Neural progenitor cell (in vitro differentiated cells): ENCODE measurements at regions not wholly inside any gene's neighbourhood (a gene's known extent, or its start where the extent isn't known, plus 50 kb on each side); places are given as distances from the start of the nearest gene placed in this dataset.

Experiments
- DNase-seq: peaks from one replicate; pipeline ENCODE4 v3.0.0-alpha.2; 2016; ENCODE audit warnings: low spot score
- H2AFZ ChIP-seq: fragments of 200-600 bp; sonication (generic); replicated peaks from 2 replicates; pipeline ENCODE4 v1.6.1; 2016; ENCODE audit warnings: antibody characterized with exemption
- H3F3A ChIP-seq: fragments of 200-600 bp; sonication (generic); 2 replicates; pipeline ENCODE4 v1.6.1; 2016; ENCODE audit warnings: antibody characterized with exemption, low read depth
- H3K27ac ChIP-seq: fragments of 200-600 bp; sonication (generic); 2 replicates; pipeline ENCODE4 v1.5.1; 2016; ENCODE audit warnings: mild to moderate bottlenecking
- H3K27me3 ChIP-seq: fragments of 200-600 bp; sonication (generic); 2 replicates; pipeline ENCODE4 v1.6.1; 2016; ENCODE audit warnings: mild to moderate bottlenecking, moderate library complexity
- H3K36me3 ChIP-seq: fragments of 200-600 bp; sonication (generic); 2 replicates; pipeline ENCODE4 v1.5.1; 2016
- H3K4me1 ChIP-seq: fragments of 200-600 bp; sonication (generic); 2 replicates; pipeline ENCODE4 v1.6.1; 2016; ENCODE audit warnings: mixed run types
- H3K4me2 ChIP-seq: fragments of 200-600 bp; sonication (generic); 2 replicates; pipeline ENCODE4 v1.6.1; 2016
- H3K4me3 ChIP-seq: fragments of 200-600 bp; sonication (generic); 2 replicates; pipeline ENCODE4 v1.5.1; 2016
- H3K79me2 ChIP-seq: fragments of 200-600 bp; sonication (generic); 2 replicates; pipeline ENCODE4 v1.6.1; 2016; ENCODE audit warnings: low read depth
- H3K9ac ChIP-seq: fragments of 200-600 bp; sonication (generic); 2 replicates; pipeline ENCODE4 v1.6.1; 2016
- H3K9me3 ChIP-seq: fragments of 200-600 bp; sonication (generic); 2 replicates; pipeline ENCODE4 v1.5.1; 2016; ENCODE audit warnings: low read depth
- H4K20me1 ChIP-seq: fragments of 200-600 bp; sonication (generic); 2 replicates; pipeline ENCODE4 v1.6.1; 2016; ENCODE audit warnings: low read depth
- H3K27ac Mint-ChIP-seq: 3 replicates; pipeline ENCODE4 v1.8.0; 2021; ENCODE audit warnings: mixed read lengths
- H3K27me3 Mint-ChIP-seq: 2 replicates; pipeline ENCODE4 v1.8.0; 2022; ENCODE audit warnings: low read depth, mild to moderate bottlenecking, inconsistent platforms, moderate library complexity, mixed read lengths; ENCODE audit not compliant: insufficient read depth
- H3K36me3 Mint-ChIP-seq: 3 replicates; pipeline ENCODE4 v1.8.0; 2021; ENCODE audit warnings: mixed read lengths
- H3K4me1 Mint-ChIP-seq: 3 replicates; pipeline ENCODE4 v1.8.0; 2021; ENCODE audit warnings: mixed read lengths
- H3K4me3 Mint-ChIP-seq: 3 replicates; pipeline ENCODE4 v1.8.0; 2021; ENCODE audit warnings: mild to moderate bottlenecking, moderate library complexity, mixed read lengths
- H3K9me3 Mint-ChIP-seq: 3 replicates; pipeline ENCODE4 v1.8.0; 2020; ENCODE audit warnings: mixed read lengths
- CTCF ChIP-seq: fragments of 200-600 bp; sonication (generic); IDR thresholded peaks from 2 replicates; pipeline ENCODE4 v1.5.1; 2017; ENCODE audit warnings: antibody characterized with exemption, mild to moderate bottlenecking
- EZH2 ChIP-seq: fragments of 200-600 bp; sonication (generic); IDR thresholded peaks from 2 replicates; pipeline ENCODE4 v1.6.1; 2017; ENCODE audit warnings: antibody characterized with exemption, mild to moderate bottlenecking, moderate library complexity
- EZH2phosphoT487 ChIP-seq: fragments of 200-600 bp; sonication (generic); IDR thresholded peaks from 2 replicates; pipeline ENCODE4 v1.6.1; 2017; ENCODE audit warnings: antibody characterized with exemption

GRCh38 chr5:26231316-26231715 lies 807.1 kb downstream of the CDH9 start:
- H3K9me3 Mint-ChIP-seq, result peaks cover 21% of the 10 kb centered on the region
- Histone ChIP-seq H3K4me2 (no peak overlapping the region), H3K9ac (no peak overlapping the region)

GRCh38 chr5:26229848-26230247 lies 808.5 kb downstream of the CDH9 start:
- Histone ChIP-seq H3K79me2 (no peaks in the 10 kb centered on the region), H3K9ac (no peak overlapping the region), H3F3A (no peaks in the 10 kb centered on the region), H3K9me3 (no peaks in the 10 kb centered on the region), H3K4me3 (no peak overlapping the region), H3K4me1 (no peaks in the 10 kb centered on the region), H3K27me3 (no peaks in the 10 kb centered on the region), H4K20me1 (no peaks in the 10 kb centered on the region), H3K27ac (no peak overlapping the region), H2AFZ (no peak overlapping the region), H3K4me2 (no peak overlapping the region), H3K36me3 (no peaks in the 10 kb centered on the region)
- peaks cover 2% of the 10 kb centered on the region for H3K36me3 Mint-ChIP-seq
- no peaks in the 10 kb centered on the region for H3K4me1 Mint-ChIP-seq
- H3K9me3 Mint-ChIP-seq, result peaks cover 30% of the 10 kb centered on the region
- H3K27me3 Mint-ChIP-seq, result no peaks in the 10 kb centered on the region
- TF ChIP-seq EZH2phosphoT487, result no peak
- TF ChIP-seq CTCF, result no peak
- no peak for TF ChIP-seq EZH2
- no peak overlapping the region for H3K4me3 Mint-ChIP-seq
- H3K27ac Mint-ChIP-seq, result no peak overlapping the region
- no peak for DNase-seq

More at GRCh38 chr5:26231316-26231715, 807.1 kb downstream of the CDH9 start:
- no peaks in the 10 kb centered on the region for H3F3A ChIP-seq
- H3K36me3 ChIP-seq, result no peaks in the 10 kb centered on the region
- no peak for DNase-seq
- no peaks in the 10 kb centered on the region for H3K27me3 ChIP-seq
- TF ChIP-seq EZH2phosphoT487 (no peak), EZH2 (no peak), CTCF (no peak)
- no peaks in the 10 kb centered on the region for H3K79me2 ChIP-seq
- Mint-ChIP-seq H3K36me3 (peaks cover 2% of the 10 kb centered on the region), H3K27ac (no peak overlapping the region), H3K4me3 (no peak overlapping the region), H3K4me1 (no peaks in the 10 kb centered on the region), H3K27me3 (no peaks in the 10 kb centered on the region)
- no peaks in the 10 kb centered on the region for H3K4me1 ChIP-seq
- H3K27ac ChIP-seq, result no peak overlapping the region
- H3K4me3 ChIP-seq, result no peak overlapping the region
- H4K20me1 ChIP-seq, result no peaks in the 10 kb centered on the region
- H3K9me3 ChIP-seq, result no peaks in the 10 kb centered on the region
- no peak overlapping the region for H2AFZ ChIP-seq

GRCh38 chr5:26227245-26227644 lies 811.1 kb downstream of the CDH9 start:
- no peaks in the 10 kb centered on the region for H3K79me2 ChIP-seq
- no peaks in the 10 kb centered on the region for H3K27me3 ChIP-seq
- no peak overlapping the region for H3K27ac ChIP-seq
- H3K4me2 ChIP-seq, result no peak overlapping the region
- H4K20me1 ChIP-seq, result no peaks in the 10 kb centered on the region
- TF ChIP-seq EZH2 (no peak), CTCF (no peak), EZH2phosphoT487 (no peak)
- no peak overlapping the region for H3K9ac ChIP-seq
- Mint-ChIP-seq H3K36me3 (peaks cover 2% of the 10 kb centered on the region), H3K9me3 (peaks cover 31% of the 10 kb centered on the region), H3K4me1 (no peaks in the 10 kb centered on the region), H3K4me3 (no peak overlapping the region), H3K27ac (no peak overlapping the region), H3K27me3 (no peaks in the 10 kb centered on the region)
- H3K4me1 ChIP-seq, result no peaks in the 10 kb centered on the region
- H3K9me3 ChIP-seq, result no peaks in the 10 kb centered on the region
- no peaks in the 10 kb centered on the region for H3K36me3 ChIP-seq
- H3F3A ChIP-seq, result no peaks in the 10 kb centered on the region
- no peak overlapping the region for H2AFZ ChIP-seq
- no peak overlapping the region for H3K4me3 ChIP-seq
- no peak for DNase-seq

- Histone ChIP-seq H4K20me1 (no peaks in the 10 kb centered on the region), H2AFZ (no peak overlapping the region), H3K36me3 (no peaks in the 10 kb centered on the region), H3K9ac (no peak overlapping the region), H3K27me3 (no peaks in the 10 kb centered on the region), H3K4me1 (no peaks in the 10 kb centered on the region), H3K79me2 (no peaks in the 10 kb centered on the region), H3K9me3 (no peaks in the 10 kb centered on the region), H3F3A (no peaks in the 10 kb centered on the region), H3K27ac (no peak overlapping the region), H3K4me3 (no peak overlapping the region), H3K4me2 (no peak overlapping the region)
- Mint-ChIP-seq H3K27ac (no peak overlapping the region), H3K4me1 (no peaks in the 10 kb centered on the region), H3K36me3 (no peaks in the 10 kb centered on the region), H3K4me3 (no peak overlapping the region), H3K9me3 (no peaks in the 10 kb centered on the region), H3K27me3 (no peaks in the 10 kb centered on the region)
- DNase-seq, result no peak
- TF ChIP-seq CTCF (no peak), EZH2phosphoT487 (no peak)
Measured at GRCh38 chr5:26205121-26205520, 833.3 kb downstream of the CDH9 start.
